B cell (primary cell): ENCODE measurements at regions not wholly inside any gene's neighbourhood (a gene's known extent, or its start where the extent isn't known, plus 50 kb on each side); places are given as distances from the start of the nearest gene placed in this dataset.

ENCODE experiments used
- ATAC-seq: fragments of 200-7000 bp; cut with Tn5 transposase; one replicate; pipeline ENCODE4 v1.10.0; 2021; ENCODE audit warnings: low read depth, mild to moderate bottlenecking, moderate number of reproducible peaks, moderate library complexity
- CTCF ChIA-PET: fragments of 350-600 bp; sonication (Branson Sonifier 250); formaldehyde crosslinking; loops from one replicate; lab custom pipeline; 2021; ENCODE audit warnings: antibody characterized with exemption, inconsistent platforms; lab: Charles Lee
- POLR2A ChIA-PET: fragments of 350-600 bp; sonication (Branson Sonifier 250); formaldehyde crosslinking; loops from one replicate; lab custom pipeline; 2021; ENCODE audit warnings: antibody characterized with exemption; lab: Charles Lee
- DNase-seq: peaks from one replicate; pipeline ENCODE4 v3.0.0; 2013
- H2AFZ ChIP-seq: 2 replicates; pipeline ENCODE4 v1.6.1; 2012; ENCODE audit warnings: mild to moderate bottlenecking, low read depth, low read length; ENCODE audit not compliant: insufficient read depth, poor library complexity, severe bottlenecking
- H3K27ac ChIP-seq, 2 donors: 1 replicate in 1 of 2; 2 replicates in 1 of 2; pipeline ENCODE4 v1.5.1; 2012 to 2013; ENCODE audit warnings: low read length in 2 of 2, mild to moderate bottlenecking in 2 of 2, moderate library complexity in 1 of 2
- H3K27me3 ChIP-seq, 4 experiments: fragments of 200-600 bp in 1 of 4; sonication (generic) in 1 of 4; replicated peaks in 1 of 4; 1 replicate in 2 of 4; 2 replicates in 2 of 4; pipeline versions ENCODE4 v1.6.1 to v1.7.0; 2013 to 2016; ENCODE audit warnings: low read length in 3 of 4, mild to moderate bottlenecking in 2 of 4, mixed read lengths in 1 of 4, moderate library complexity in 1 of 4; ENCODE audit not compliant: insufficient read depth in 4 of 4, control insufficient read depth in 3 of 4; ENCODE audit errors: control extremely low read depth in 1 of 4
- H3K36me3 ChIP-seq, 2 experiments: replicated peaks in 1 of 2; 1 replicate in 1 of 2; 2 replicates in 1 of 2; pipeline versions ENCODE4 v1.6.1 to v1.7.1; 2013; ENCODE audit warnings: low read length in 1 of 2; ENCODE audit not compliant: insufficient read depth in 2 of 2, control insufficient read depth in 1 of 2; ENCODE audit errors: control extremely low read depth in 1 of 2, extremely low read depth in 1 of 2
- H3K4me1 ChIP-seq, 2 donors: fragments of 200-600 bp in 1 of 2; sonication (generic) in 1 of 2; 1 replicate in 1 of 2; 2 replicates in 1 of 2; pipeline versions ENCODE4 v1.5.1 to v1.6.1; 2013 to 2017; ENCODE audit warnings: low read length in 2 of 2; ENCODE audit not compliant: control insufficient read depth in 2 of 2, insufficient read depth in 2 of 2
- H3K4me2 ChIP-seq: replicated peaks from 2 replicates; pipeline ENCODE3; 2012; ENCODE audit warnings: mild to moderate bottlenecking, low read depth, low read length; ENCODE audit not compliant: poor library complexity, severe bottlenecking
- H3K4me3 ChIP-seq, 5 experiments: fragments of 200-600 bp in 1 of 5; sonication (generic) in 1 of 5; 1 replicate in 3 of 5; 2 replicates in 2 of 5; pipeline versions ENCODE4 v1.5.1 to v1.7.0; 2011 to 2016; ENCODE audit warnings: low read length in 4 of 5, mild to moderate bottlenecking in 4 of 5, low read depth in 2 of 5, control low read depth in 1 of 5, moderate library complexity in 1 of 5; ENCODE audit not compliant: insufficient read depth in 1 of 5; ENCODE audit errors: control extremely low read depth in 1 of 5, extremely low read depth in 1 of 5
- H3K79me2 ChIP-seq: fragments of 200-600 bp; sonication (generic); one replicate; pipeline ENCODE4 v1.6.0; 2016; ENCODE audit warnings: low read length; ENCODE audit not compliant: control insufficient read depth, insufficient read depth
- H3K9ac ChIP-seq: fragments of 200-600 bp; sonication (generic); 2 replicates; pipeline ENCODE4 v1.6.1; 2017; ENCODE audit warnings: mild to moderate bottlenecking, low read length, moderate library complexity
- H3K9me3 ChIP-seq, 3 donors: one replicate each; pipeline versions ENCODE4 v1.6.1 to v1.7.1; 2013; ENCODE audit warnings: low read length in 2 of 3; ENCODE audit not compliant: control insufficient read depth in 2 of 3, insufficient read depth in 1 of 3; ENCODE audit errors: control extremely low read depth in 1 of 3
- H4K20me1 ChIP-seq: 2 replicates; pipeline ENCODE4 v1.6.0; 2012; ENCODE audit warnings: mild to moderate bottlenecking, low read length; ENCODE audit not compliant: insufficient read depth, control insufficient read depth, poor library complexity, severe bottlenecking
- H3K27ac Mint-ChIP-seq: one replicate; pipeline ENCODE4 v1.8.0; 2021; ENCODE audit warnings: mixed read lengths
- H3K27me3 Mint-ChIP-seq: one replicate; pipeline ENCODE4 v1.8.0; 2021; ENCODE audit warnings: mixed read lengths
- H3K4me1 Mint-ChIP-seq: one replicate; pipeline ENCODE4 v1.8.0; 2021; ENCODE audit warnings: mixed read lengths
- H3K4me3 Mint-ChIP-seq: one replicate; pipeline ENCODE4 v1.8.0; 2021; ENCODE audit warnings: mixed read lengths
- H3K9me3 Mint-ChIP-seq: one replicate; pipeline ENCODE4 v1.8.0; 2022; ENCODE audit warnings: mixed read lengths; ENCODE audit not compliant: insufficient read depth
- EZH2 ChIP-seq: IDR thresholded peaks from 2 replicates; pipeline ENCODE4 v1.6.1; 2012; ENCODE audit warnings: borderline replicate concordance, low read depth, mild to moderate bottlenecking, moderate library complexity, low read length; ENCODE audit not compliant: insufficient read depth, poor library complexity, severe bottlenecking
- WGBS: methylation state at CpG from one replicate; pipeline ENCODE4 v1.1.5; 2013; ENCODE audit warnings: missing lambda C conversion rate; ENCODE audit not compliant: insufficient coverage; 5-methylcytosine and 5-hydroxymethylcytosine counted together
- intact Hi-C: fragments of 100-400 bp; cut with micrococcal nuclease; formaldehyde crosslinking; loops from one replicate; pipeline ENCODE4 v1.10.0; 2022
- TF ChIP-seq, protein P1 (sequence below): fragments of 200-600 bp; IDR thresholded peaks from one replicate; pipeline ENCODE4 v1.8.0; 2022; ENCODE audit warnings: antibody characterized with exemption, mild to moderate bottlenecking

DNA sequence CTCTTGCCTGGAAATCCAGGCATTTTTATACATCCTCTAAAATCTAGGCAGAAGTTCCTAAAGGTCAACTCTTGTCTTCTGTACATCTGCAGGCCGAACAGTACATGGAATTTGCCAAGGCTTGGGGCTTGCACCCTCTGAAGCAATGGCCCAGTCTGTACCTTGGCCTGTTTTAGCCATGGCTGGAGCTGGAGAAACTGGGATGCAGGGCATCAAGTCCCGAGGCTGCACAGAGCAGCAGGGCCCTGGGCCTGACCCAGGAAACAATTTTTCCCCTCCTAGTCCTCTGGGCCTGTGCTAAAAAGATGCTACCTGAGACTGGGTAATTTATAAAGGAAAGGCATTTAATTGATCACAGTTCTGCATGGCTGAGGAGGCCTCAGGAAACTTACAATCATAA lies 520.8 kb upstream of the MIR17HG start:
- no peak overlapping the region for H2AFZ ChIP-seq
- no peaks in the 10 kb centered on the region for H3K4me1 Mint-ChIP-seq
- intact Hi-C loops: no loop called here
- CTCF ChIA-PET: no interaction called here
- H3K27me3 ChIP-seq: no peaks in the 10 kb centered on the region
- H3K4me3 ChIP-seq: no peak overlapping the region
- H3K27ac Mint-ChIP-seq: no peak overlapping the region
- no peak overlapping the region for H3K9ac ChIP-seq
- H3K79me2 ChIP-seq: no peaks in the 10 kb centered on the region
- H3K9me3 Mint-ChIP-seq: peaks cover 6% of the 10 kb centered on the region
- no peak for ATAC-seq
- POLR2A ChIA-PET: no interaction called here
- no peaks in the 10 kb centered on the region for H3K9me3 ChIP-seq
- H3K4me3 Mint-ChIP-seq: no peak overlapping the region
- H3K4me1 ChIP-seq: no peaks in the 10 kb centered on the region
- no peaks in the 10 kb centered on the region for H4K20me1 ChIP-seq
- H3K27me3 Mint-ChIP-seq: no peaks in the 10 kb centered on the region
- H3K27ac ChIP-seq: no peak overlapping the region
- no peak overlapping the region for H3K4me2 ChIP-seq
- no peaks in the 10 kb centered on the region for H3K36me3 ChIP-seq
- WGBS: 90% methylated on average over 1 of the region's 2 CpGs
- DNase-seq: no peak
- no peak for TF ChIP-seq EZH2
- TF ChIP-seq, protein P1, sequence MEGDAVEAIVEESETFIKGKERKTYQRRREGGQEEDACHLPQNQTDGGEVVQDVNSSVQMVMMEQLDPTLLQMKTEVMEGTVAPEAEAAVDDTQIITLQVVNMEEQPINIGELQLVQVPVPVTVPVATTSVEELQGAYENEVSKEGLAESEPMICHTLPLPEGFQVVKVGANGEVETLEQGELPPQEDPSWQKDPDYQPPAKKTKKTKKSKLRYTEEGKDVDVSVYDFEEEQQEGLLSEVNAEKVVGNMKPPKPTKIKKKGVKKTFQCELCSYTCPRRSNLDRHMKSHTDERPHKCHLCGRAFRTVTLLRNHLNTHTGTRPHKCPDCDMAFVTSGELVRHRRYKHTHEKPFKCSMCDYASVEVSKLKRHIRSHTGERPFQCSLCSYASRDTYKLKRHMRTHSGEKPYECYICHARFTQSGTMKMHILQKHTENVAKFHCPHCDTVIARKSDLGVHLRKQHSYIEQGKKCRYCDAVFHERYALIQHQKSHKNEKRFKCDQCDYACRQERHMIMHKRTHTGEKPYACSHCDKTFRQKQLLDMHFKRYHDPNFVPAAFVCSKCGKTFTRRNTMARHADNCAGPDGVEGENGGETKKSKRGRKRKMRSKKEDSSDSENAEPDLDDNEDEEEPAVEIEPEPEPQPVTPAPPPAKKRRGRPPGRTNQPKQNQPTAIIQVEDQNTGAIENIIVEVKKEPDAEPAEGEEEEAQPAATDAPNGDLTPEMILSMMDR: no peak

DNA sequence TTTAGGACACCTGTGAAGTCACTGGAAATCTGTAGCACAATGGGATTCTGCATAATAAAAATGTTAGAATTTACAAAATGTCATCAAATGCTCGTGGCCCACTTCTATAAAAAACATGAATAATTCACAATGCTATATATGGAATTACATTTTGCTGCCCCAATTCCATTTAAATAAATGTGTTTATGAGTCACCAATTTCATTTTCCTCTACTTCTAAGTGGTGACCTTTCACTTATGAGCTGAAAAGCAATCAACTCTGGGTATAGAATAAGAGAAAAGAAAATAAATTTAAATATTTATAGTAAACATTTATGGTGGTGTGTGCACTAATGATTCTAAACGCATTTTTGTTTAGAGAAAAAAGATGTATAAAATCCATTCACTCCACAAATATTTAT lies 516.7 kb upstream of the MIR17HG start:
- no peak overlapping the region for H3K27ac Mint-ChIP-seq
- no peak for DNase-seq
- H3K27me3 ChIP-seq: no peaks in the 10 kb centered on the region
- ChIA-PET CTCF (no interaction called here), POLR2A (no interaction called here)
- H3K4me1 Mint-ChIP-seq: no peaks in the 10 kb centered on the region
- no peak overlapping the region for H2AFZ ChIP-seq
- no peaks in the 10 kb centered on the region for H3K79me2 ChIP-seq
- ATAC-seq: no peak
- H3K4me2 ChIP-seq: no peak overlapping the region
- H4K20me1 ChIP-seq: no peaks in the 10 kb centered on the region
- H3K4me3 Mint-ChIP-seq: no peak overlapping the region
- no peaks in the 10 kb centered on the region for H3K4me1 ChIP-seq
- no CpG with 5 or more reads among the region's 2 CpGs for WGBS
- H3K36me3 ChIP-seq: no peaks in the 10 kb centered on the region
- no peak overlapping the region for H3K9ac ChIP-seq
- TF ChIP-seq, protein P1: no peak
- H3K4me3 ChIP-seq: no peak overlapping the region
- H3K27ac ChIP-seq: no peak overlapping the region
- no peaks in the 10 kb centered on the region for H3K9me3 ChIP-seq
- no peaks in the 10 kb centered on the region for H3K27me3 Mint-ChIP-seq
- peaks cover 3% of the 10 kb centered on the region for H3K9me3 Mint-ChIP-seq
- intact Hi-C loops: no loop called here
